Uterus (tissue), 3 donors: ENCODE measurements at regions not wholly inside any gene's neighbourhood (a gene's known extent, or its start where the extent isn't known, plus 50 kb on each side); places are given as distances from the start of the nearest gene placed in this dataset.
"Not testable (repeated sequence)": the region's sequence is repeated elsewhere in the genome, so short reads cannot be mapped to it uniquely, and the experiment has no call there.

ENCODE experiments used
- DNase-seq, 2 donors: peaks; one replicate each; pipeline ENCODE4 v3.0.0-alpha.2; 2019 to 2020
- H3K27ac ChIP-seq, 2 donors: fragments of 200-600 bp; sonication (generic); 1 replicate in 1 of 2; 2 replicates in 1 of 2; pipeline ENCODE4 v1.5.1; 2016 to 2018
- H3K27me3 ChIP-seq, 2 donors: fragments of 200-600 bp; sonication (generic); one replicate each; pipeline ENCODE4 v1.5.1; 2018 to 2019; ENCODE audit warnings: control low read depth in 1 of 2
- H3K36me3 ChIP-seq, 2 donors: fragments of 200-600 bp; sonication (generic); one replicate each; pipeline ENCODE4 v1.5.1; 2019; ENCODE audit warnings: control low read depth in 1 of 2
- H3K4me1 ChIP-seq, 2 donors: fragments of 200-600 bp; sonication (generic); one replicate each; pipeline ENCODE4 v1.5.1; 2018 to 2019; ENCODE audit warnings: control low read depth in 1 of 2
- H3K4me3 ChIP-seq, 2 donors: fragments of 200-600 bp; sonication (generic); 1 replicate in 1 of 2; 2 replicates in 1 of 2; pipeline ENCODE4 v1.5.1; 2018 to 2019; ENCODE audit warnings: mild to moderate bottlenecking in 1 of 2
- H3K9me3 ChIP-seq, 2 donors: fragments of 200-600 bp; sonication (generic); one replicate each; pipeline ENCODE4 v1.5.1; 2019; ENCODE audit warnings: control low read depth in 1 of 2
- POLR2A ChIP-seq, 2 donors: fragments of 450-650 bp; IDR thresholded peaks; one replicate each; pipeline ENCODE4 v1.6.1; 2016; ENCODE audit warnings: antibody characterized with exemption in 2 of 2, mild to moderate bottlenecking in 1 of 2, moderate library complexity in 1 of 2
- intact Hi-C: fragments of 100-400 bp; cut with DNase I; formaldehyde crosslinking; loops from one replicate; pipeline ENCODE4 v1.15.1; 2023; ENCODE audit warnings: low total_unique reads
- TF ChIP-seq, protein P1 (sequence below), 4 experiments: fragments of 200-600 bp in 2 of 4; fragments of 450-650 bp in 2 of 4; sonication (generic) in 2 of 4; IDR thresholded peaks; one replicate each; pipeline ENCODE4 v1.5.1; 2016 to 2019; ENCODE audit warnings: antibody characterized with exemption in 4 of 4, mild to moderate bottlenecking in 2 of 4, moderate library complexity in 1 of 4
- donor health status: DM: yes; HTN: yes; CAD: no.

- Histone ChIP-seq H3K36me3 (no peaks in the 10 kb centered on the region), H3K27me3 (no peaks in the 10 kb centered on the region)
- intact Hi-C loops: no loop called here
Observed at GRCh38 chr21:15968776-15969310, 239.1 kb downstream of the USP25 start.

GRCh38 chr21:15976807-15977206 lies 247.0 kb downstream of the USP25 start:
- DNase-seq: no peak
- Histone ChIP-seq H3K27ac (no peak overlapping the region), H3K9me3 (no peaks in the 10 kb centered on the region), H3K36me3 (no peaks in the 10 kb centered on the region), H3K4me3 (no peak overlapping the region), H3K4me1 (no peaks in the 10 kb centered on the region), H3K27me3 (no peaks in the 10 kb centered on the region)
- intact Hi-C loops: no loop called here
- TF ChIP-seq POLR2A (IDR thresholded peaks at IDR 0.05): no peak
- TF ChIP-seq, protein P1, sequence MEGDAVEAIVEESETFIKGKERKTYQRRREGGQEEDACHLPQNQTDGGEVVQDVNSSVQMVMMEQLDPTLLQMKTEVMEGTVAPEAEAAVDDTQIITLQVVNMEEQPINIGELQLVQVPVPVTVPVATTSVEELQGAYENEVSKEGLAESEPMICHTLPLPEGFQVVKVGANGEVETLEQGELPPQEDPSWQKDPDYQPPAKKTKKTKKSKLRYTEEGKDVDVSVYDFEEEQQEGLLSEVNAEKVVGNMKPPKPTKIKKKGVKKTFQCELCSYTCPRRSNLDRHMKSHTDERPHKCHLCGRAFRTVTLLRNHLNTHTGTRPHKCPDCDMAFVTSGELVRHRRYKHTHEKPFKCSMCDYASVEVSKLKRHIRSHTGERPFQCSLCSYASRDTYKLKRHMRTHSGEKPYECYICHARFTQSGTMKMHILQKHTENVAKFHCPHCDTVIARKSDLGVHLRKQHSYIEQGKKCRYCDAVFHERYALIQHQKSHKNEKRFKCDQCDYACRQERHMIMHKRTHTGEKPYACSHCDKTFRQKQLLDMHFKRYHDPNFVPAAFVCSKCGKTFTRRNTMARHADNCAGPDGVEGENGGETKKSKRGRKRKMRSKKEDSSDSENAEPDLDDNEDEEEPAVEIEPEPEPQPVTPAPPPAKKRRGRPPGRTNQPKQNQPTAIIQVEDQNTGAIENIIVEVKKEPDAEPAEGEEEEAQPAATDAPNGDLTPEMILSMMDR (IDR thresholded peaks at IDR 0.05): peak in 1 of 4 experiments; percentile 20

More at GRCh38 chr21:15968776-15969310, 239.1 kb downstream of the USP25 start:
- no peak overlapping the region for H3K4me3 ChIP-seq
- H3K9me3 ChIP-seq: no peaks in the 10 kb centered on the region
- DNase-seq: no peak
- no peaks in the 10 kb centered on the region for H3K4me1 ChIP-seq
- no peak overlapping the region for H3K27ac ChIP-seq
- TF ChIP-seq POLR2A (IDR thresholded peaks at IDR 0.05): no peak
- TF ChIP-seq, protein P1 (IDR thresholded peaks at IDR 0.05): no peak

- peak overlapping the region in 1 of 2 donors; percentile 3 for H3K27ac ChIP-seq
- TF ChIP-seq, protein P1 (IDR thresholded peaks at IDR 0.05): no peak
- TF ChIP-seq POLR2A (IDR thresholded peaks at IDR 0.05): no peak
Observed at GRCh38 chr21:15978215-15978738, 248.5 kb downstream of the USP25 start.

GRCh38 chr21:15979493-15979892 lies 249.7 kb downstream of the USP25 start:
- not testable (repeated sequence) for H3K4me1 ChIP-seq

More at GRCh38 chr21:15978215-15978738, 248.5 kb downstream of the USP25 start:
- Histone ChIP-seq H3K27me3 (no peaks in the 10 kb centered on the region), H3K4me1 (no peaks in the 10 kb centered on the region), H3K4me3 (no peak overlapping the region), H3K36me3 (no peaks in the 10 kb centered on the region), H3K9me3 (no peaks in the 10 kb centered on the region)
- intact Hi-C loops: no loop called here
- DNase-seq: no peak

GRCh38 chr21:15986277-15986676 lies 256.5 kb downstream of the USP25 start:
- Histone ChIP-seq H3K27me3 (no peaks in the 10 kb centered on the region), H3K9me3 (no peaks in the 10 kb centered on the region), H3K27ac (no peak overlapping the region), H3K4me3 (no peak overlapping the region), H3K4me1 (no peaks in the 10 kb centered on the region), H3K36me3 (no peaks in the 10 kb centered on the region)
- DNase-seq: no peak
- intact Hi-C loops: no loop called here
- no peak for TF ChIP-seq POLR2A (IDR thresholded peaks at IDR 0.05)
- TF ChIP-seq, protein P1 (IDR thresholded peaks at IDR 0.05): no peak

More at GRCh38 chr21:15979493-15979892, 249.7 kb downstream of the USP25 start:
- intact Hi-C loops, H3K36me3 ChIP-seq, H3K9me3 ChIP-seq, H3K27ac ChIP-seq, H3K4me3 ChIP-seq, DNase-seq, H3K27me3 ChIP-seq: not testable (repeated sequence)
